ENCODE measurements at regions not wholly inside any gene's neighbourhood (a gene's known extent, or its start where the extent isn't known, plus 50 kb on each side); places are given as distances from the start of the nearest gene placed in this dataset.

DNA sequence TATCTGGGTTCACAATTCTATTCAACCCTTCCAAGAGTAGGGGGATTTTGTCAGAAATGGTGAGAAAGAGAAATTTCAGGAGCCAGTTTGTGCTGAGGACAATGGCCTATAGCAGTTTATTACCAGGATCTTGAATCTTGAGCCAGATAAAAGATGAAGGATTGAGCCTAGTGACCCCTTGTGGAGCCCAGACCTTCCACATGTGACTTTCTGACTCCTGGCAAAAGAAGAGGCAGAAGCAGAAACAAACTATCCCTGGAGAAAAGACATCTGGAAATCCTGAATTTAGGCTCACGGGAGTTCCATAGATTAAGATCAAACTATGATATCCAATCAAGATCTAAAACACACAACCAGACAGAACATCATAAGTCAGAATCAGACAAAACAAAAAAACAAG, 60.9 kb upstream of the CHRM2 start:
- peak in 1 of 2 experiments; percentile 10 for DNase-seq

DNA sequence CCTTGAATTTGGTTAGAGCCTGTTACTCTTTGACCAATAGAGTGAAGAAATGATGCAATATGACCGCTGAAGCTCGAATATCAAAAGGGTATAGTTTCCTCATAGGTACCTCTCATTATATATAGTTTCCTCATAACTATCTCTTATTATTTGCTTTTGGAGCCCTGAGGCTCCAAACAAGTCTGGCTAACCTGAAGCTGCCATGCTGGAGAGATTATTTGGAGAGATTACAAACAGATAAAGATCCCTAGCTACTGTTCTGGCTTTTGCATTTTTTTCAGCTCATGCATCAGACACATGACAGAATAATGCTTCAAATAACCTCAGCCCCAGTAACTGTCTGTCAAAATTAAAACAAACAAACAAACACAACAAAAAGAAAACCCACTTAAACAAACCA, 65.4 kb upstream of the CHRM2 start:
- no peak for DNase-seq

GRCh38 chr7:136783934-136784333, 84.5 kb upstream of the CHRM2 start:
- no peak for DNase-seq

DNA sequence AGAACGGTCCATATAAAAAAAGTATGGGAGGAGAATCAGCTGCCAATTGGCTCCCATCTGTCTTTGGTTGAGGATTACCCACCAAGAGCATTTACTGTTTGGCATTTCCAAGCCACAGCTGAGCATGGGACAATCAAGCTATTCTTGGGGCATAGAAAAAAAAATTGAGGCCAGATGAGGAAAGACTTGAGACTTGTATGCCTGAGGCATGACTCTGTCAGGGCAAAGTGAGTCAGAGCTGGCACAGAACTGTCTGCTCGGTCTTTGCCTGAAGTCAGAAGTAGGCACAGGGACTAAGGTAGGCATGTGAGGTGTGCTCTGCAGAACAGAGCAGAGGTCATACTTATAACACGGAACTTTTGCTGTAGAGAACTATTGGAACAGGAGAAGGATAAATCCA, 126.5 kb upstream of the CHRM2 start:
- no peak for DNase-seq

- no peak for DNase-seq
Measured at GRCh38 chr7:136728945-136729344, 139.5 kb upstream of the CHRM2 start.

DNA sequence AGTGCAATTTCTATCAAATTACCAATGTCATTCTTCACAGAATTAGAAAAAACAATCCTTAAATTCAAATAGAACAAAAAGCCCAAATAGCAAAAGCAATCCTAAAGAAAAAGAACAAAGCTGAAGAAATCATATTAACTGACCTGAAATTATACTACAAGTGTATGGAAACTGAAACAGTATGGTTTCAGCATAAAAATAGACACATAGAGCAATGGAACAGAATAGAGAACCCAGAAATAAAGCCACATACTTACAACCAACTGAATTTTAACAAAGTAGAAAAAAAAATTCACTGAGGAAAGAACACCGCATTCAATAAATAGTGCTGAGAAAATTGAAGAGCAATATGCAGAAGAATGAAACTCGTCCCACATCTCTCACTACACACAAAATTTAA, 142.0 kb upstream of the CHRM2 start:
- no peak for DNase-seq

DNA sequence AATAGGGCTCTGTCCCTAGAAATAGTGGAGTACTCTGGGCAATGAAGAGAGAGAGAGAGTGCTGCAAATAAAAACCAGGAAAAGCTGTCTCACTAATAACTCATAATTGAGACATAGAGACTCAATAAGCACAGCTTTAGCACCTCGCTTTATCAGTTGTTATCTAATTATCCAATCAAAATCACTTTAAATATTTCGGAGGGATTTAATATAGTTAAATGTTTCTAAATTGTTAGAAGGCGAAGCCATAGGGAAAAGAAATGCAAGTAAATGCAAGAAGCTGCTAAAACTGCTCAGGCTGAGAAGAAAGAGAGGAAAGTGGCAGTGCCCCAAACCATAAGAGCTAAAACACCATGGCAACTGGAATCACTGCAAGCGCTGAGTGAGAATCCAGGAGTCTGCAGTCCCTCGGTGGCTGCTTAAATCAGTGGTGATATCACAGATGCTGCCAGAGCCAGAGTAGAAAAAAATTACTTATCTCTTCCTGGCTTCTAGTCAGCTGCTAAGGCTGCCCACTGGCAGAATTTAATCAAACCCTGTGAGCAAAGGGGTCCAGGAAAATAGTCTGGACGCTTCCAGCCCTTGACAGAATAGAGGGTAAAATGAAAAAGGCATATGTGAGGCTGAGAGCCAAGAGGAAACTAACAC, 150.4 kb upstream of the CHRM2 start:
- no peak for DNase-seq

DNA sequence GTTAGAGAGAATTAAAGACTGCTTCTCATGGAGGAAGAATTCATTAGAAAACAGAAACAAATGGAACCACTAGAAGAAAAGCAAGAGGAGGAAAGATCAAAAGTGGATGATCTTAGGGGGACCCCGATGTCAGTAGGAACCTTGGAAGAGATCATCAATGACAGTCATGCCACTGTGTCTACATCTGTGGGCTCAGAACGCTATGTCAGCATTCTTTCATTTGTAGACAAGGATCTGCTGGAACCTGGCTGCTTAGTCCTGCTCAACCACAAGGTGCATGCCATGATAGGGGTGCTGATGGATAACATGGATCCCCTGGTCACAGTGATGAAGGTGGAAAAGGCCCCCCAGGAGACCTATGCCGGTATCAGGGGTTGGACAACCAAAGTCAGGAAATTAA, 154.4 kb upstream of the CHRM2 start:
- no peak for DNase-seq

DNA sequence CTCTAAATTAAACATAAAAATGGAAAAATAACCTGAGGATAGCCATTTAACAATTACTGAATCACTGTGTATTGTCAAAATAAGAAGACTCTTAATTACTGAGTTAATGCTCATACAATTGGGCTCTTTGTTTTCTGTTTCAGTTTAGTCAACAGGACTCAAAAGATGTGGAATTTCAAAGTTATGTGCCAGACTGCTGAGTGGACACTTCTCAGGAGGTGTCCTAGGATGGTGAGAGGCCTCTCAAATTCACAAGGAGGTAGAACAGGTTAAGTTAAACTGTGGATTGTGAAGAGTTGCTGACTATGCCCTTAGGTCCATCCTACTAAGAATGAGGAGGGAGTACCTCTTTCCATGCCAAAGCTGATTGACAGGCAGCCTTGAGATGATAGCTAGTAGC, 157.7 kb upstream of the CHRM2 start:
- no peak for DNase-seq

- DNase-seq = no peak
Measured at GRCh38 chr7:136709876-136710275, 158.6 kb upstream of the CHRM2 start.

DNA sequence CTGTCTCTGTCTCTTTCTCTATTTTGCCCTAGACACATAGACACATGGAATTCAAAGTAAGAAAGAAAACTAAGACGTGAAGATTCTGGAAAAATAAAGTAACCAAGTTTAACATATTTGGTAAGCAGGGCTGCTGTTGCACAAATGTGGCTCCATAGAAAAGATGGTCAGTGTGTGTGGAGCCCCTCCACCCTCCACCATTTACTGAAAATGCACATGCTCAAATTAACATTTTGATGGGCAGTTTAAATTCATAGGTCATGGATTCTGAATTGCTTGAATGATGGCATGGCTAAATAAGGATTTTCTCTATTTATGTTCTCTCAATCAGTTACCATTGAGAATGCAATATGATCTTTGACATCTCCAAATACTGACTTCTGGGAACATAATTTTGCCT, 165.5 kb upstream of the CHRM2 start:
- no peak for DNase-seq

- DNase-seq = no peak
Measured at GRCh38 chr7:136698977-136699376, 169.5 kb upstream of the CHRM2 start.

DNA sequence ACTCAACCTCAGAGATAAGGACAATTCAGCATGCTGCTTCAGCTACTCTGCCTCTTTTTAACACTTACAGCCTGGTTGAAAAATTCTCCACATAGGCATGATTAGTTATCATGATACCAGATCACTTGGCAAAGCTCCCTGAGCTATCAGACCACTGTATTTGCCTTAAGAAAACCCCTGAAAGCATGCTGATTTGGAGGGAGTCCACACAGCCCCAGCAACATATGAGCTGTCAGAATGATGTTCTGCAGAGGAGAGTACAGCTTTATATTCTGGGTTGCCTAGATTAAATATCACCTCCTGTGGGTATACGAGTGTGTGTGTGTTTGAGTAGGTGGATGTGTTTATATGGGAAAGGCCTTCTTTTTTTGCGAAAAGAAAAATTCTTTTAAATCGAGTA, 170.2 kb upstream of the CHRM2 start:
- no peak for DNase-seq

DNA sequence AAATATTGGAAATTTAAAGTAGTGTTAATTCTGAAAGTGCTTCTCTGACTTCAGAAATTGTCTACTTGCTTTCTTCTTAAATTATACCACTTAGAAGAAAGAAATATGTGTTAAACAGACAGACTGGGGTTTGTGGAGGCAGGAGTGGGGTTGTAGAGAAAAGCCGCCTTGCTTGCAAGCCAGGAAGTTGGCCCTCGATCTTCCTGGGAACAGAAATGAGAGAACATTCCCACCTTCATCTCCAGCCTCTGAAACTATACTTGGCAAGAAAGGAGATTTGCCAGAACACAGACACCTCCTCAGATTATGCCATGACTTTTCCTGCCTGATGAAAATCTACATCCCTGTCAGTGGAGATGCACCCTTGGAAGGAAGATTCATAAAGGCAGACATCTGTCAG, 171.2 kb upstream of the CHRM2 start:
- no peak for DNase-seq

GRCh38 chr7:136693166-136694119, 175.0 kb upstream of the CHRM2 start:
- no peak for DNase-seq

DNA sequence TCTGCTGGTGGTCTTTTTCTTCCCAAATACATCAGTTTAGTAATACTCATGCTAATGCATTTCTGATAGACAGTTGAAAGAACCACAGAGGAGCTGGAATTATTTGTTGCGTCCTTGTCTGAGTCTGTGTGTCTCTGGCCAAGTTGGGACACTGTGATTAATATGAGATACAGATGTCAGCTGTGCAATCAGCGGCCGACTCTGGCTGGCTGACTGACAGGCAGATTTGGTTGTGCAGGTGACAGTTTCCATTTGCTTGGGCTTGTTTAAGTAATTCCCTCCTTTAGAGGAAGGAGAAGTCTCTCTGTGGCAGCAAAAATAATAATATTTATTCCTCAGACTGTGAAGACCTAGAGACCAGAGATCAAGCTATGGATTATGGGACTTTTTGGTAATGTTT, 176.2 kb upstream of the CHRM2 start:
- DNase-seq = no peak

GRCh38 chr7:136688601-136689000, 179.9 kb upstream of the CHRM2 start:
- no peak for DNase-seq

- DNase-seq = peak; percentile 16 to 82
Measured at GRCh38 chr7:136687693-136688322, 180.6 kb upstream of the CHRM2 start.

DNA sequence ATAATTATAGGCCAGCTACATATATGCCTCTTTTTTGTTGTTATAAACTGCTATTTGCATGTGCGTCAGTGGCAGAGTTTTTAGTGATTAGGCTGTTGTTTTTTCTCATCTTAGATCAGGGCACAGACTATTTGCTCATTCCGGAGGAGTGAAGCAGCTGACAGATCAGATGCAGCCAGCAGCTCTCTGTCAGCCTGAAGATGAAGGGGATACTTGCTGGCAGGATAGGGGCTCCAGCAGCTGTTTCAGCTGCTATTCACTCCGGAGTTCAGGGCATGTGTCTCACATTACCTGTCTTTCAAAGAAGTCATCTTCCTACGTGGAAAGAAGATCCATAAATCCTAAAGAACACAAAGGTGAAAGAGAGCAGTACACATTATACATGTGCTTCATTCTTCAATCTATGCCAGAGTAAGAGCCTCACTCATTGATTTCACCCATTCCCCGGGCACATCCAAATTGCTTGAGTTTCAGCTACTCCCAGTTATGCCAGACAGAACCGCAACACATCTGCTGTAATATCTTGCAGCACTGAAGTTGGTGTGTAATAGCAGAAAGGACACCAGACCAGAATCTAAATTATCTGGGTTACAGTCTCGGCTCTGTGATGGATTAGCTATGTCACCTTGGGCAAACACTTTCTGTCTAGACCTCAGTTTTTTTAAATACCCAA, 182.8 kb upstream of the CHRM2 start:
- DNase-seq = peak in 1 of 2 experiments; percentile 38

DNA sequence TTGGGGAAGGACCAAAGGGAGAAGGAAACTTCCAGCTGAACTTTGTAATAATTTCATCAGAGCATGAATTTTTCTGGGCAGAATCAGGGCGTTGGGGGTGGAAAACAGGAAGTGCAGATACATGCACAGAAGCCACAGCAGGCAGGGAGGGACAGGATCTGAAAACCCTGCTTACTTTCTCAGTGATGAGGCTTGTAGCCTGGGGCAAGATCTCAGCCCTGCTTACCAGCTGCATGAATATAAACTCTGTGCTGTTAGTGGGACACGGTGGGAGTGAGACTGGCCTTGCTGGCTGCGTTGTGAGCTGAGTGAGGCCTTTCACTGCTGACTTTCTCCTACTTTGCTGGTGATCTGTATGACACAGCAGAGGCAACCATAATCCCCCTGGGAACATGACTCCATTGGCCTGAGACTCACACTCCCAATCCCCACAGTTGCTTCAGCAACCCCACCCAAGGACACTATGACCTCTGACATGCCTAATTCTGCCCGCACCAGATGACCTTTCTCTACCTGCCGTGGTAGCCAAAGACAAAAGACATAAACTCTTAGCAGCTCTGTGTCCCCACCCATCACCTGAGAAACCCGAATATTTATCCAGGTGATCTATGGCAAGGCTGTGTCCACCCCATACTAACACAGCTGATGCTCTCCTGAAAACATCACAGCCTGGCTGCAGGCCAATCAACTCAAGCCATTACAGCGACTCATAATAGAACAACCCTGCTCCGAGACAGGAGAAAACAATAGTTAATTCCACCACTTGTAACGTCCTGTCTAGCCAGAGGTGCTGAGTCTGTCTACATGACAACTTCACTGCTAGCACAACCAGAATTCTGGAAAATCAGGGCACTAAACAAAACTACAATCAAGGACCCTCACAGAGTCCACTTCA, 190.7 kb upstream of the CHRM2 start:
- DNase-seq = no peak

DNA sequence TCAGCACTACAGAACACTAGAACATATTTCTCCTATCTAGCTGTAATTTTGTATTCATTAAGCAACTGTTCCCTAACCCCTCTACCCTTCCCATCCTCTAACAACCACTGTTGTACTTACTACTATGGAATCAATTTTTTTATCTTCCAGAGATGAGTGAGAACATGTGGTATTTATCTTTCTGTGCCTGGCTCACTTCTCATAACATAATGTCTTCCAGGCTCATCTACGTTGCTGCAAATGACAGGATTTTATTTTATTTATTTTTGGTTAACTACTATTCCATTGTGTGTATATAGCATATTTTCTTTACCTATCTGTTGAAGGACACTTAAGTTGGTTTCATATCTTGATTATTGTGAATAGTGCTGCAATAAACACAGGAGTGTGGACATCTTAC, 200.9 kb upstream of the CHRM2 start:
- DNase-seq = no peak

DNA sequence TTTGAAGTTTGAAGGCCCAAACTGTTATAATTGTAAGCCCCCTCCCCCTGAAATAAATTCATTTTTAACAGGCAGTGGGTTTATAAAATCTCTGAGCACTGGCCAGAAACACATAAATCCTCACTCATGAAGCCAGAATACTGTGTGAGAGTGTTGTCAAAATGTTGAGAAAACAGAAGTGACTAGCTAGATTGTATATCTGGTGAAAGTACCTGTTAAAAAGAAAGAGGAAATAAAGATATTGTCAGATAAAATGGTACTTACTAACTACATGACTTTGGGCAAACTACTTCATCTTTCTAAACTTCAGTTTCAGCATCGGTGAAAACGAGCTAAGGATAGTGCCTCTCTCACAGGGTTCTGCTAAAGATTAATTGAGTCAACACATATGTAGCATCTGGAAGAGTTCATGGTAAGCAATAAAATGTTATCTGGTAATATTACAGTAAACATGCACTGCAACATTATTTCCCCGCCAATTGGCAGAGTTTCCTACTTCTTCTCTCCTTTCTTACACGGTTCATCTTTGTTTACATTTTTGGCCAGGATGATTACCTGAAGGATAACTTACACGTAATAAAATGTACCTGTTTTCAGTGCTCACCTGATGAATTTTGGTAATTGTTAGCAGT, 202.5 kb upstream of the CHRM2 start:
- DNase-seq = no peak

Data from NCI-H524 (cell line).